ENCODE measurements at regions not wholly inside any gene's neighbourhood (a gene's known extent, or its start where the extent isn't known, plus 50 kb on each side); places are given as distances from the start of the nearest gene placed in this dataset.

DNA sequence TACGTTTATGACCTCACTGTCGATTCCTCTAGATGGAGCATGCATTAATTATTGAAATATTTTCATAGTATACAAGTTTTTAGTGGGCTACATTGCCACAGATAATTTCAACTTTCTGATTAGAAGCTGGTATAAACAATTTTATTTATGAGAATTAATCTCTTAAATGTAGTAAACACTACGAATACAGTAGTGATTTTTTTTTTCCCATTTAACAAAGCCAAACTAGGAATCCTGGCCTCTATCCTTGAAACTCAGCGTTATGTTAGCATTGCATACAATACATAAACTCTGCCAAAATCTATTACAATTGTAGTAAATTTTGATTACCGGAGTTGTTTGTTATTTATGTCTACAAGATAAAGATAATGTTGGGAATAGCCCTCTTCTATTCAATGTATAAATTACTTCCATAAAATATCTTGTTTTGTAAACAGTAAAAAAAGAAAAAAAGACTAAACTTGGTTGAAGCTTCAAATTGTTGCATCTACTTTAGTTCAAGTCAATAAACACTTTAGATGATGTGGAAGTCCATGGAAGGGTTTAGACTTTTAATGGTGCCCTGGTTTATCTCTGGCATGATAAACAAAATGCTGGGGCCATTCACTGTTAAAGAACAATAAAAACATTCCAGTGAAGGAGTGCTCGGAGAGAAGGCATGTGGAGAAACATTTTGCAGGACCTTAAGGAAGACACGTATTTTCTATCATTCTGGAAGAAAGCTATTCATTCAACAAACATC is 77.3 kb upstream of the NR2F2 start:
- no peak overlapping the region for H3K27ac ChIP-seq (ENCODE audit: extremely low read length, insufficient read depth, low read length)
- no peaks in the 10 kb centered on the region; a peak in 1 of 5 replicates for H3K36me3 ChIP-seq (replicated peaks in 1 of 2; ENCODE audit: control insufficient read depth in 1 of 2, insufficient read depth in 2 of 2, low read length in 2 of 2)
- H3K27me3 ChIP-seq (ENCODE audit: control insufficient read depth in 1 of 2, insufficient read depth in 2 of 2, low read length in 2 of 2), result no peaks in the 10 kb centered on the region
- no peak overlapping the region for H3K4me2 ChIP-seq (ENCODE audit: low read depth, low read length)
- BruUV-seq (replicated peaks), result no TSS peak
- in situ Hi-C loops (cut with HindIII; ENCODE audit: extremely low pct_ligation_motif_present, low pct_unique_long_range_greater_than_20kb), result no loop called here
- intact Hi-C loops (cut with micrococcal nuclease; ENCODE audit: unreplicated experiment), result no loop called here
- no peak overlapping the region for H3K4me3 ChIP-seq (replicated peaks in 1 of 3; ENCODE audit: insufficient read depth in 1 of 3, low read depth in 2 of 3, low read length in 3 of 3)
- no peak overlapping the region for H3K9ac ChIP-seq (ENCODE audit: insufficient read depth, low read depth, low read length)
- H2AFZ ChIP-seq (ENCODE audit: low read length), result no peak overlapping the region
- no peak for FAIRE-seq
- H3K4me1 ChIP-seq (ENCODE audit: insufficient read depth, low read length), result peaks cover 20% of the 10 kb centered on the region
- ChIA-PET POLR2A (no interaction called here), CTCF (ENCODE audit: low intra/inter-chr PET ratio, low total read pairs) (no interaction called here)
- no peak for ATAC-seq
- TF ChIP-seq ZNF430 (CRISPR knock-in tag; IDR thresholded peaks at IDR 0.05) (no peak), RBM22 (optimal IDR thresholded peaks at IDR 0.05; ENCODE audit: low read length) (no peak), ZNF775 (CRISPR knock-in tag; IDR thresholded peaks at IDR 0.05; ENCODE audit: borderline replicate concordance) (no peak), SMAD3 (CRISPR knock-in tag; IDR thresholded peaks at IDR 0.05) (no peak), IKZF4 (CRISPR knock-in tag; IDR thresholded peaks at IDR 0.05; ENCODE audit: borderline replicate concordance, low read depth, not compliant biosample characterization) (no peak)
- TF ChIP-seq, protein P1, sequence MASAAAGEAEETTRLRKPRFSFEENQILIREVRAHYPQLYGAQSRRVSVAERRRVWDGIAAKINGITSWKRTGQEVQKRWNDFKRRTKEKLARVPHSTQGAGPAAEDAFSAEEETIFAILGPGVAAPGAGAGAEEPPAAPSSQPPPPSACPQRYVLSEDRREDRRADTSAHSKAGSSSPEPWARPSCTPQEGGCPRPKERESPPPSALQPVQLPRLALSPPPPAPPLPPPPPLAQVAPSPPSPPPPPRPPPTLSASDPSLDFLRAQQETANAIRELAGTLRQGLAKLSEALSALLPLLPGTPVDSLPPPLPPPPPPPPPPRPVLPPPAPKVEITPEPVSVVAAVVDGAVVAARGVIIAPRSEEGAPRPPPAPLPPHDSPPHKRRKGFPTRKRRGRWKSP (CRISPR knock-in tag; IDR thresholded peaks at IDR 0.05), result no peak
- whole genome bisulfite sequencing (ENCODE audit: low lambda C conversion rate), result 96% methylated on average over 7 of the region's 7 CpGs
- no peaks in the 10 kb centered on the region for H3K79me2 ChIP-seq (ENCODE audit: insufficient read depth, low read length)
- DNase-seq (ENCODE audit: low spot score), result no peak
- no peaks in the 10 kb centered on the region for H4K20me1 ChIP-seq (ENCODE audit: insufficient read depth, low read length)
- H3K9me3 ChIP-seq (ENCODE audit: low read length), result no peaks in the 10 kb centered on the region

DNA sequence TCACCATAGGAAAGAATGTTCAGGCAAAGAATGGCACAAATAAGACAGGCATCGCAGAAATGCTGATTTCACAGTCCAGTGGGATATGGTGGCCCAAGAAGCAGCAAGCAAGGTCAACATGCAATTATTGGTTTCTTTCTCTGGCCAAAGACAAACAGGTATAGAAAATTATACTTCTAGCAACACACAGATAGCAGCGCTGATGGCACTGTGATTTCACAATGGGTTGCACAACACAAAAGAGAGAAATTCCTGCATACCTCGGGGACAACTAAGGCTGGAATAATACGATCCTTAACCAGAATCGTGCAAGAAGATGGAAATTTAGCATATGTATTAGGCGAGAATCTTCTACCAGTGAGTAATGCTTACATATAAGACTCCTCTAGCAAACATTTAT is 76.3 kb upstream of the NR2F2 start:
- Histone ChIP-seq H3K9ac (ENCODE audit: insufficient read depth, low read depth, low read length) (no peak overlapping the region; the same call in 1 of the 2 replicates), H3K27me3 (ENCODE audit: control insufficient read depth in 1 of 2, insufficient read depth in 2 of 2, low read length in 2 of 2) (no peaks in the 10 kb centered on the region), H4K20me1 (ENCODE audit: insufficient read depth, low read length) (no peaks in the 10 kb centered on the region), H3K79me2 (ENCODE audit: insufficient read depth, low read length) (no peaks in the 10 kb centered on the region), H3K9me3 (ENCODE audit: low read length) (no peaks in the 10 kb centered on the region), H3K27ac (ENCODE audit: extremely low read length, insufficient read depth, low read length) (peak overlapping the region; percentile 7), H3K4me1 (ENCODE audit: insufficient read depth, low read length) (peaks cover 30% of the 10 kb centered on the region), H3K4me3 (replicated peaks in 1 of 3; ENCODE audit: insufficient read depth in 1 of 3, low read depth in 2 of 3, low read length in 3 of 3) (no peak overlapping the region; a peak in 1 of 6 replicates), H3K4me2 (ENCODE audit: low read depth, low read length) (peak overlapping the region; percentile 35), H3K36me3 (replicated peaks in 1 of 2; ENCODE audit: control insufficient read depth in 1 of 2, insufficient read depth in 2 of 2, low read length in 2 of 2) (no peaks in the 10 kb centered on the region; a peak in 1 of 5 replicates), H2AFZ (ENCODE audit: low read length) (no peak overlapping the region)
- POLR2A ChIA-PET, result no interaction called here
- FAIRE-seq (peak; percentile 83), DNase-seq (ENCODE audit: low spot score) (peak; percentile 86), ATAC-seq (peak; percentile 91)
- CTCF ChIA-PET (ENCODE audit: low intra/inter-chr PET ratio, low total read pairs), result no interaction called here
- no TSS peak for BruUV-seq (replicated peaks)
- intact Hi-C loops (cut with micrococcal nuclease; ENCODE audit: unreplicated experiment) (no loop called here), in situ Hi-C loops (cut with HindIII; ENCODE audit: extremely low pct_ligation_motif_present, low pct_unique_long_range_greater_than_20kb) (no loop called here)
- WGBS (ENCODE audit: low lambda C conversion rate), result 13% methylated on average over 6 of the region's 6 CpGs
- TF ChIP-seq ZSCAN30 (CRISPR knock-in tag; IDR thresholded peaks at IDR 0.05), result no peak
- 0 out of 2 replicates have a peak, but pooled peaks have one; percentile 37 for TF ChIP-seq RARA (CRISPR knock-in tag; IDR thresholded peaks at IDR 0.05)
- peak; percentile 15; the same call in 1 of the 2 replicates for TF ChIP-seq RXRB (CRISPR knock-in tag; IDR thresholded peaks at IDR 0.05; ENCODE audit: borderline replicate concordance)
- TF ChIP-seq CEBPB (IDR thresholded peaks at IDR 0.05; ENCODE audit: borderline replicate concordance, low read depth, low read length), result peak; percentile 99
- no peak for TF ChIP-seq ZNF674 (CRISPR knock-in tag; IDR thresholded peaks at IDR 0.05; ENCODE audit: low read depth)
- no peak for TF ChIP-seq CREB1 (IDR thresholded peaks at IDR 0.05)
- no peak for TF ChIP-seq CREB1 (CRISPR knock-in tag; IDR thresholded peaks at IDR 0.05)
- TF ChIP-seq, protein P2, sequence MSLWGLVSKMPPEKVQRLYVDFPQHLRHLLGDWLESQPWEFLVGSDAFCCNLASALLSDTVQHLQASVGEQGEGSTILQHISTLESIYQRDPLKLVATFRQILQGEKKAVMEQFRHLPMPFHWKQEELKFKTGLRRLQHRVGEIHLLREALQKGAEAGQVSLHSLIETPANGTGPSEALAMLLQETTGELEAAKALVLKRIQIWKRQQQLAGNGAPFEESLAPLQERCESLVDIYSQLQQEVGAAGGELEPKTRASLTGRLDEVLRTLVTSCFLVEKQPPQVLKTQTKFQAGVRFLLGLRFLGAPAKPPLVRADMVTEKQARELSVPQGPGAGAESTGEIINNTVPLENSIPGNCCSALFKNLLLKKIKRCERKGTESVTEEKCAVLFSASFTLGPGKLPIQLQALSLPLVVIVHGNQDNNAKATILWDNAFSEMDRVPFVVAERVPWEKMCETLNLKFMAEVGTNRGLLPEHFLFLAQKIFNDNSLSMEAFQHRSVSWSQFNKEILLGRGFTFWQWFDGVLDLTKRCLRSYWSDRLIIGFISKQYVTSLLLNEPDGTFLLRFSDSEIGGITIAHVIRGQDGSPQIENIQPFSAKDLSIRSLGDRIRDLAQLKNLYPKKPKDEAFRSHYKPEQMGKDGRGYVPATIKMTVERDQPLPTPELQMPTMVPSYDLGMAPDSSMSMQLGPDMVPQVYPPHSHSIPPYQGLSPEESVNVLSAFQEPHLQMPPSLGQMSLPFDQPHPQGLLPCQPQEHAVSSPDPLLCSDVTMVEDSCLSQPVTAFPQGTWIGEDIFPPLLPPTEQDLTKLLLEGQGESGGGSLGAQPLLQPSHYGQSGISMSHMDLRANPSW (CRISPR knock-in tag; IDR thresholded peaks at IDR 0.05; ENCODE audit: borderline replicate concordance), result no peak
- TF ChIP-seq HNF4A (CRISPR knock-in tag; IDR thresholded peaks at IDR 0.05), result peak; percentile 52
- TF ChIP-seq TBL1XR1 (IDR thresholded peaks at IDR 0.05; ENCODE audit: borderline replicate concordance, low read length, partially characterized antibody), result peak; percentile 55
